Natural killer cell (primary cell): ENCODE measurements at regions not wholly inside any gene's neighbourhood (a gene's known extent, or its start where the extent isn't known, plus 50 kb on each side); places are given as distances from the start of the nearest gene placed in this dataset.

Experiments used
- ATAC-seq, 3 donors: fragments of 150-1000 bp in 2 of 3; fragments of 200-7000 bp in 1 of 3; cut with Tn5 transposase; 1 replicate in 1 of 3; 2 replicates in 2 of 3; pipeline ENCODE4 v1.10.0; 2021; ENCODE audit warnings: mild to moderate bottlenecking in 2 of 3, moderate library complexity in 2 of 3
- DNase-seq, 2 donors: peaks; one replicate each; pipeline versions ENCODE4 v3.0.0 to v3.0.0-alpha.2; 2013 to 2021; ENCODE audit warnings: mixed read lengths in 1 of 2
- H3K27ac ChIP-seq: one replicate; pipeline ENCODE4 v1.5.1; 2013; ENCODE audit warnings: mild to moderate bottlenecking, low read length
- H3K27me3 ChIP-seq: one replicate; pipeline ENCODE4 v1.6.1; 2013; ENCODE audit warnings: low read length; ENCODE audit not compliant: control insufficient read depth, insufficient read depth
- H3K36me3 ChIP-seq: one replicate; pipeline ENCODE4 v1.6.1; 2013; ENCODE audit warnings: low read length; ENCODE audit not compliant: control insufficient read depth, insufficient read depth
- H3K4me1 ChIP-seq: one replicate; pipeline ENCODE4 v1.6.1; 2013; ENCODE audit warnings: low read length; ENCODE audit not compliant: control insufficient read depth, insufficient read depth
- H3K4me3 ChIP-seq: one replicate; pipeline ENCODE4 v1.5.1; 2013; ENCODE audit warnings: low read length
- H3K9me3 ChIP-seq: one replicate; pipeline ENCODE4 v1.6.1; 2013; ENCODE audit warnings: low read length; ENCODE audit not compliant: control insufficient read depth, insufficient read depth
- H3K27ac Mint-ChIP-seq, 2 donors: one replicate each; pipeline ENCODE4 v1.8.0; 2022; ENCODE audit warnings: mild to moderate bottlenecking in 2 of 2, mixed read lengths in 2 of 2, moderate library complexity in 1 of 2
- H3K27me3 Mint-ChIP-seq, 2 donors: one replicate each; pipeline ENCODE4 v1.8.0; 2022; ENCODE audit warnings: low read depth in 2 of 2, mixed read lengths in 2 of 2
- H3K36me3 Mint-ChIP-seq: one replicate; pipeline ENCODE4 v1.8.0; 2022; ENCODE audit warnings: mixed read lengths
- H3K4me1 Mint-ChIP-seq, 2 donors: one replicate each; pipeline ENCODE4 v1.8.0; 2022; ENCODE audit warnings: mixed read lengths in 2 of 2
- H3K4me3 Mint-ChIP-seq: one replicate; pipeline ENCODE4 v1.8.0; 2022; ENCODE audit warnings: mild to moderate bottlenecking, moderate library complexity, mixed read lengths
- H3K9me3 Mint-ChIP-seq, 2 donors: one replicate each; pipeline ENCODE4 v1.8.0; 2022; ENCODE audit warnings: mixed read lengths in 2 of 2
- WGBS: methylation state at CpG from one replicate; pipeline ENCODE4 v1.1.7; 2013; ENCODE audit warnings: missing lambda C conversion rate; ENCODE audit not compliant: insufficient coverage; 5-methylcytosine and 5-hydroxymethylcytosine counted together
- intact Hi-C: fragments of 100-400 bp; cut with micrococcal nuclease; formaldehyde crosslinking; loops from one replicate; pipeline ENCODE4 v1.14.2; 2022
- TF ChIP-seq, protein P1 (sequence below): fragments of 200-600 bp; IDR thresholded peaks from one replicate; pipeline ENCODE4 v1.8.0; 2022; ENCODE audit warnings: antibody characterized with exemption

DNA sequence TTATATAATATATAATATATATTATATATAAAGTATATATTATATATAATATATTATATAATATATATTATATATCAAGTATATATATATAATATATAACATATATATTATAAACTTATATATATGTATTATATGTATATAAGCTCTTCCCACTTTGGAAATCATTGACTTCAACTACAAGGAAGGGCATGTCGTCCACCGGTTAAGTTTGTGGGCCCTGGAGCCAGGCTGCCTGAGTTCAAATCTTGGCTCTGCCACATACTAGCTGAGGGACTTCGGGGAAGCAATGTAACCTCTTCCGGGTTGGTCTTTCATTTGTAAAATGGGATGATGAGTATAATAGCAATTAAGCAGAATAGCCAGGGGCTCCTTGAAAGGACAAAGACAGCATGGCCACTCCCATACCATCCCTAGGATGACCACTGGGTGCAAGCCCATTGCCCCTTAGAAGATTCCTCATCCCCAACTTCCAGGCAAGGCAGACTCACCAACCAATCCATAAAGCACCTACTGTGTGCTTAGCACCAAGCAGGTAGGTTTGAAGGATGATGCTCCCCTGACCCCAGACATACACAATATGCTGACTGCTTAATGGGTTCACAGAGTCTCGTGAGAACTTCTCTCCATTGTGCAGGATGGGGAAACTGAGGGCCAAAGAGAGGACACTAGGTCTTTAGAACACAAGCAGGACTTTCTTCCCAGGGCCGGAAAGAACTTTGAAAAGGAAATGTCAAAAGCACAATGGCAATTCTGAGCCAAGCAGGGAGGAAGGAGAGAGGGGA, 163.2 kb downstream of the MRPL14 start:
- Histone ChIP-seq H3K9me3 (no peaks in the 10 kb centered on the region), H3K27ac (no peak overlapping the region), H3K4me1 (no peaks in the 10 kb centered on the region), H3K36me3 (no peaks in the 10 kb centered on the region), H3K27me3 (peaks cover 3% of the 10 kb centered on the region), H3K4me3 (no peak overlapping the region)
- no peak for ATAC-seq
- DNase-seq = no peak
- TF ChIP-seq, protein P1, sequence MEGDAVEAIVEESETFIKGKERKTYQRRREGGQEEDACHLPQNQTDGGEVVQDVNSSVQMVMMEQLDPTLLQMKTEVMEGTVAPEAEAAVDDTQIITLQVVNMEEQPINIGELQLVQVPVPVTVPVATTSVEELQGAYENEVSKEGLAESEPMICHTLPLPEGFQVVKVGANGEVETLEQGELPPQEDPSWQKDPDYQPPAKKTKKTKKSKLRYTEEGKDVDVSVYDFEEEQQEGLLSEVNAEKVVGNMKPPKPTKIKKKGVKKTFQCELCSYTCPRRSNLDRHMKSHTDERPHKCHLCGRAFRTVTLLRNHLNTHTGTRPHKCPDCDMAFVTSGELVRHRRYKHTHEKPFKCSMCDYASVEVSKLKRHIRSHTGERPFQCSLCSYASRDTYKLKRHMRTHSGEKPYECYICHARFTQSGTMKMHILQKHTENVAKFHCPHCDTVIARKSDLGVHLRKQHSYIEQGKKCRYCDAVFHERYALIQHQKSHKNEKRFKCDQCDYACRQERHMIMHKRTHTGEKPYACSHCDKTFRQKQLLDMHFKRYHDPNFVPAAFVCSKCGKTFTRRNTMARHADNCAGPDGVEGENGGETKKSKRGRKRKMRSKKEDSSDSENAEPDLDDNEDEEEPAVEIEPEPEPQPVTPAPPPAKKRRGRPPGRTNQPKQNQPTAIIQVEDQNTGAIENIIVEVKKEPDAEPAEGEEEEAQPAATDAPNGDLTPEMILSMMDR = no peak
- intact Hi-C loops = no loop called here
- Mint-ChIP-seq H3K36me3 (no peaks in the 10 kb centered on the region), H3K27me3 (peaks cover 25 to 30% of the 10 kb centered on the region in 2 donors), H3K4me3 (no peak overlapping the region), H3K9me3 (no peaks in the 10 kb centered on the region), H3K4me1 (no peaks in the 10 kb centered on the region), H3K27ac (no peak overlapping the region)
- 64% methylated on average over 6 of the region's 6 CpGs for WGBS

DNA sequence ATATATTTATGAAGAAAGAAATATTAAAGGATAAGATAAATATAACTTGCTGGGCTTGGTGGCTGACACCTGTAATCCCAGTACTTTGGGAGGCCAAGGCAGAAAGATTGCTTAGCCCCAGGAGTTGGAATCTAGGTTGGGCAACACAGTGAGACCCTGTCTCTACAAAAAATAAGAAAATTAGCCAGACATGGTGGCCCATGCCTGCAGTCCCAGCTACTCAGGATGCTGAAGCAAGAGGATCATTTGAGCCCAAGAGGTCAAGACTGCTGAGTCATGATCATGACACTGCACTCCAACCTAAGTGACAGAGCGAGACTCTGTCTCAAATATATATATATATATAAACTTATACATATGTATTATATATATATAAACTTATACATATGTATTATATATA, 164.0 kb downstream of the MRPL14 start:
- H3K36me3 Mint-ChIP-seq = no peaks in the 10 kb centered on the region
- H3K9me3 Mint-ChIP-seq = no peaks in the 10 kb centered on the region
- H3K4me3 Mint-ChIP-seq = no peak overlapping the region
- intact Hi-C loops = no loop called here
- peaks cover 31 to 38% of the 10 kb centered on the region in 2 donors for H3K27me3 Mint-ChIP-seq
- H3K27me3 ChIP-seq = peaks cover 4% of the 10 kb centered on the region
- H3K9me3 ChIP-seq = no peaks in the 10 kb centered on the region
- ATAC-seq (no peak), DNase-seq (no peak)
- H3K4me1 ChIP-seq = no peaks in the 10 kb centered on the region
- no CpG with 5 or more reads among the region's 1 CpG for WGBS
- H3K27ac ChIP-seq = no peak overlapping the region
- no peak overlapping the region for H3K27ac Mint-ChIP-seq
- H3K4me1 Mint-ChIP-seq = no peaks in the 10 kb centered on the region
- TF ChIP-seq, protein P1 = no peak
- H3K4me3 ChIP-seq = no peak overlapping the region
- H3K36me3 ChIP-seq = no peaks in the 10 kb centered on the region

DNA sequence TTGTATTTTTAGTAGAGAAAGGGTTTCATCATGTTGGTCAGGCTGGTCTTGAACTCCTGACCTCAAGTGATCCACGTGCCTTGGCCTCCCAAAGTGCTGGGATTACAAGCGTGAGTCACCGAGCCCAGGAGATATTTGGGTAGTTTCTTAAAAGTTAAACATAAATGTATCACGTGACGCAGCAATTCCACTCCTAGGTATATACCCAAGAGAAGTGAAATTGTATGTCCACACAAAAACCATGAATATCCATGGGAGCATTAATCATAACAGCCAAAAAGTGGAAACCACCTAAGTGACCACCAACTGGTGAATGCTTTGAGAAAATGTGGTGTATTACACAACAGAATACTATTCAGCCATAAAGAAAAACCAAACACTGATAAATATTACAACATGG, 164.8 kb downstream of the MRPL14 start:
- Histone ChIP-seq H3K9me3 (no peaks in the 10 kb centered on the region), H3K36me3 (no peaks in the 10 kb centered on the region), H3K27me3 (peaks cover 6% of the 10 kb centered on the region), H3K4me3 (no peak overlapping the region), H3K27ac (no peak overlapping the region), H3K4me1 (no peaks in the 10 kb centered on the region)
- H3K36me3 Mint-ChIP-seq = no peaks in the 10 kb centered on the region
- no peak for DNase-seq
- H3K27ac Mint-ChIP-seq = no peak overlapping the region
- TF ChIP-seq, protein P1 = no peak
- H3K4me3 Mint-ChIP-seq = no peak overlapping the region
- no peaks in the 10 kb centered on the region for H3K4me1 Mint-ChIP-seq
- intact Hi-C loops = no loop called here
- H3K27me3 Mint-ChIP-seq = peaks cover 37 to 46% of the 10 kb centered on the region in 2 donors
- WGBS = 74% methylated on average over 5 of the region's 5 CpGs
- ATAC-seq = no peak
- H3K9me3 Mint-ChIP-seq = no peaks in the 10 kb centered on the region

DNA sequence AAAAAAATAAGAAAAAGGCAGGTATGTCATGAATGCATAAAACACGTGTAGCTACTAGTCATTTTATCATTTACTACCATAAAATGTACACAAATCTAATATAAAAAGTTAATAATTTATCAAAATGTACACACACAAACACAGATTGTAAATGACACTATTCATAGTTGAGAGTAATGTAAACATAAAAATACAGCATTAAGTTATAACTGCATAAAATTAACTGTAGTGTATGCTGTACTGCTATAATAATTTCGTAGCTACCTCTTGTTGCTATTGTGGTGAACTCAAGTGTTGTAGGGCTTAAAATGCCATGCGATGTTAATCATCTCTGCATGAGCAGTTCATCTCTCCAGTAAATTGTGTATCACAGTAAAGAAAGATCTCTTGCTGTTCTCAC, 170.0 kb downstream of the MRPL14 start:
- no peaks in the 10 kb centered on the region for H3K36me3 Mint-ChIP-seq
- H3K9me3 Mint-ChIP-seq = peaks cover 0 to 2% of the 10 kb centered on the region in 2 donors
- ATAC-seq = no peak
- H3K36me3 ChIP-seq = no peaks in the 10 kb centered on the region
- no peak for DNase-seq
- TF ChIP-seq, protein P1 = no peak
- 40% methylated on average over 2 of the region's 3 CpGs for WGBS
- no peak overlapping the region for H3K4me3 ChIP-seq
- no peak overlapping the region for H3K4me3 Mint-ChIP-seq
- no peaks in the 10 kb centered on the region for H3K4me1 ChIP-seq
- no peaks in the 10 kb centered on the region for H3K9me3 ChIP-seq
- no peaks in the 10 kb centered on the region for H3K4me1 Mint-ChIP-seq
- intact Hi-C loops = no loop called here
- no peak overlapping the region for H3K27ac ChIP-seq
- H3K27me3 ChIP-seq = peaks cover 13% of the 10 kb centered on the region
- H3K27ac Mint-ChIP-seq = no peak overlapping the region
- H3K27me3 Mint-ChIP-seq = peaks cover 38 to 47% of the 10 kb centered on the region in 2 donors
